Thyroid gland (tissue), 4 donors: ENCODE measurements at regions not wholly inside any gene's neighbourhood (a gene's known extent, or its start where the extent isn't known, plus 50 kb on each side); places are given as distances from the start of the nearest gene placed in this dataset.

Experiments used
- POLR2A ChIP-seq, 2 donors: fragments of 450-650 bp; IDR thresholded peaks; one replicate each; pipeline ENCODE4 v1.6.1; 2017; ENCODE audit warnings: antibody characterized with exemption in 2 of 2, mild to moderate bottlenecking in 2 of 2, moderate library complexity in 1 of 2
- TF ChIP-seq, protein P1 (sequence below), 6 experiments: fragments of 200-600 bp in 3 of 6; fragments of 450-650 bp in 3 of 6; sonication (generic) in 3 of 6; IDR thresholded peaks; one replicate each; pipeline ENCODE4 v1.5.1; 2016 to 2019; ENCODE audit warnings: antibody characterized with exemption in 6 of 6, mild to moderate bottlenecking in 2 of 6, inconsistent platforms in 1 of 6, moderate library complexity in 1 of 6

DNA sequence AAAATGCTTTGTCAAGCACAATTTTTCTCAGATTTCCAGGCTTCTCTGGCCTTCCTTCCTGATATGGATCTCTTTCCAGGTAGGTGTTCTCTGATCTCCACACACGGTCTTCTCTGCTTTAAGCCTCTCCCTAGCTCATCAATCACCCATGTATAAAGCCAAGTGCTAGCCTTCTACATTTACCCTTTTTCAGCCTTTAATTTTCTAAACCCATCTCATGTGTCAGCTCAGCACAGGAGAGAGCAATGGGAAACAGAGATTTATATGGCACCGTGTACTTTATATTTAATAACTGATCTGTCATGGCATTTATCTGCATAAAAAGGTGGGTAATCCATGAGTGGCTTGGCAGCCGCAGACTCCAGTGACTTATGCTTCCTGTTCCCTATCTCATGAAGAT is 495.0 kb downstream of the RASEF start:
- TF ChIP-seq, protein P1, sequence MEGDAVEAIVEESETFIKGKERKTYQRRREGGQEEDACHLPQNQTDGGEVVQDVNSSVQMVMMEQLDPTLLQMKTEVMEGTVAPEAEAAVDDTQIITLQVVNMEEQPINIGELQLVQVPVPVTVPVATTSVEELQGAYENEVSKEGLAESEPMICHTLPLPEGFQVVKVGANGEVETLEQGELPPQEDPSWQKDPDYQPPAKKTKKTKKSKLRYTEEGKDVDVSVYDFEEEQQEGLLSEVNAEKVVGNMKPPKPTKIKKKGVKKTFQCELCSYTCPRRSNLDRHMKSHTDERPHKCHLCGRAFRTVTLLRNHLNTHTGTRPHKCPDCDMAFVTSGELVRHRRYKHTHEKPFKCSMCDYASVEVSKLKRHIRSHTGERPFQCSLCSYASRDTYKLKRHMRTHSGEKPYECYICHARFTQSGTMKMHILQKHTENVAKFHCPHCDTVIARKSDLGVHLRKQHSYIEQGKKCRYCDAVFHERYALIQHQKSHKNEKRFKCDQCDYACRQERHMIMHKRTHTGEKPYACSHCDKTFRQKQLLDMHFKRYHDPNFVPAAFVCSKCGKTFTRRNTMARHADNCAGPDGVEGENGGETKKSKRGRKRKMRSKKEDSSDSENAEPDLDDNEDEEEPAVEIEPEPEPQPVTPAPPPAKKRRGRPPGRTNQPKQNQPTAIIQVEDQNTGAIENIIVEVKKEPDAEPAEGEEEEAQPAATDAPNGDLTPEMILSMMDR (IDR thresholded peaks at IDR 0.05): no peak
- no peak for TF ChIP-seq POLR2A (IDR thresholded peaks at IDR 0.05)
